NAMALWA (cell line): ENCODE measurements at regions not wholly inside any gene's neighbourhood (a gene's known extent, or its start where the extent isn't known, plus 50 kb on each side); places are given as distances from the start of the nearest gene placed in this dataset.

Experiments used
- DNase-seq: peaks from one replicate; pipeline ENCODE4 v3.0.0-alpha.2; 2015; ENCODE audit warnings: low spot score

GRCh38 chr22:46066691-46067090 lies 83.6 kb upstream of the PPARA start:
- no peak for DNase-seq

DNA sequence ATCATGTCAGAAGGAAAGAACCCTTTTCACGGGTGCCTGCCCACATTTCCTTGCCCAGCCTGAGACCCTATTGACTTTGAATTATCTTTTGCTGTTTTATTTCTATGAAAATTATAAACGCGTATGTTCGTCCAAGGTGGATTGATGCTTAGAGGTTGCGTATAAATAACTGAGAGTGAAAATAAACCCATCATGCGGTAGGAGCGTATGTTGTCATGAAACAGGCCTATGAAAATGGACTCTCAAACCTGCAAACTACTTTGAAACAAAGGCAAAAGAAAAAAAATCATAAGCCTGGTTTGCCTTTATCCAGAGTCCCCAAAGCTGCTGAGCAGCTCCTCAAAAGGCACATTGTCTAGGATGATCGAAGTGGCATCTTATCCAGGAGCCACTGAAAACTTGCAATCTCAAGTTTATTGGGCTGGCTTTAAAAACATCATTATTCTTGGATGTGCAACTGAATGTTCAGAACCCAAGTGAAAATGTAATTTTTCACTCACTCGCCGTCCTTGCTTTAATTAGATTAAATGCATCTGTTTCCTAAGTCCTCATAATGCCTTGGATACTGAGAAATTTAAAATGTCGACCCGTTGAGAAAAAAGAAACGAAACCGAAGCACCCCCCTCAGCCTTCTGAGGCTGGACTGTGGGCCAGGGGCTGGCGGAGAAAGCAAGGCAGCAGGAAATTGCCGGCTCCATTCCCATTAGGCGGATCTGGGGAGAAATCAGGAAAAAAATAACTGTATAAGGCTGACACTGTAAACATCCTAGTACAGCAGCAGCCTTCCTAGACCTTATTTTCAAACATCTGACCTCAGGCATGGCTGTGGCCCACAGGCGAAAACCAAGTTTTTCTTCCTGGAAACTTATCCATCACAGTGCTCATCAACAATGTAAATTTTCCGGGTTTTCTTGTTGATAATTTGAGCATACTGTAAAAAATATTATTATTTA lies 82.9 kb upstream of the PPARA start:
- DNase-seq: no peak

- DNase-seq: no peak
These were observed 82.1 kb upstream of the PPARA start for GRCh38 chr22:46068181-46068592.

DNA sequence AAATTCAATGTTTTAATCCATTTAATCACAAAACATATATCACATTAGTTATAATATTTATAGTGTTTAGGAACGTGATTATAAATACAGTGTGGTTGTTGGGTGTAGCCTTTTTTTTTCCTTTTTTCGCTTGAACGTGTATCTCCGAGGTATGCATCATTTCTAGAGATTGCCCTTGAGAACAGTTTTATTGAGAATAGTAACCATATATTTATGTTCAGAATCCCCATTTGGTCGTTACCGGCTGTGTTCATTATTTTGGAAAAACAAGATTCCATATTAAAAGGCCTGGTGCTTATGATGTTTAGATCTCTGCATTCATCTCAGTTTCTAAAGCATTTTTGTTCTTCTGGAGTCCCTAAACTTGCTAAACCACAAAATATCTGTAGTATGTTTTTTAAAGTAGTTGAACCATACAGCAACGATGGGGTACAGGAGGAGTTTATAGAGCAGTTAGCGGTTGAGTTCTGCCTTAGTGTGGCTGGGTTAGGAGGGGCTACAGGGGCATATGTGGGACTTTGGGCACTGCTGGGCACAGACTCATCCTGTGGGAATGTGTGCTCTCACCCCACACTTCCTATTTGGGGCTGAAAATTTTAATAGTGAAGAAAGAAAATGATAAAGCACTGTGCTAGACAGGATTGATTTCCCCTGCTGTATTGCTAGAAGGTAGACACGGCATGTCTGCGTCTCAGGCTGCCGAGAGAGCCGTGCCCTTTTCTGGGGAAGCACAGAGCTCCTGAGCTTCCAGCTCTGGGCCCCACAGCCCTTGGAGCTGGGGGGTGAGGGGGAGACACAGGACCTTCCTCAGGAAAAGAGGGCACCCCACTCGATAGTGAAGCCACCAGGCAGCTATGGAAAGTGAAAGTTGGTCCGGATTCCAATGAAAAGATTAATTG lies 81.5 kb upstream of the PPARA start:
- no peak for DNase-seq

DNA sequence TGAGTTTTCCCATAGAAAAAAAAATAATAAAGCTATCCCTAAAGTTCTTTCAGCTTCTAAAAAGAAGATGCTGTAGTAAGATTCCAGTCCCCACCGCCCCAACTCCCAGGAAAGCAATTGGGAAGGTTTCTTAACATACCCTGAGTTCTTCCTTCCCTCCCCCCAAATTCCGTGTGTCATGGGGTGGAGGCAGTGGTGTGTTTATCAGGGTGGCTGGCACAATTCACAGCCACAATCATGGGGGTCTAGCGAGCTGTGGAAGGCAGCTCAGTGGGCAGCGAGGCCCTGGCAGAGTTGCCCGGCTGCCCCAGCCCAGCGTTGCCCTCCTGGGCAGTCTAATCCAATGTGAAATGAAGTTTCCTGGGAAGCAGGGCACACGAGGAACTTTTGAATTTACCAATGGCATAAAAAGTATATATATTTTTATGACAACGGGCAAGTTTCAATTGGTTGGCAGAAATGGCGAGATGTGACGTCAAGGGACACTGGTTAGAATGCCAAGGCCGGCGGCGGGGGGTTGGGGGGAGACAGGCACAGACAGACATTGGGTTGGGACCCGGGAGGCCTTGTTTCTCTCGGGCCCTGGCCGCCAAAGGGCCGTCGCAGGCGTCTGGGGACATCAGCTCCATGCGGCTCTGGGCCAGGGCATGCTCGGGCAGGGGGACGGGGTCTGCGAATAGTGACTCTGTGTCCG lies 80.7 kb upstream of the PPARA start:
- DNase-seq: no peak

DNA sequence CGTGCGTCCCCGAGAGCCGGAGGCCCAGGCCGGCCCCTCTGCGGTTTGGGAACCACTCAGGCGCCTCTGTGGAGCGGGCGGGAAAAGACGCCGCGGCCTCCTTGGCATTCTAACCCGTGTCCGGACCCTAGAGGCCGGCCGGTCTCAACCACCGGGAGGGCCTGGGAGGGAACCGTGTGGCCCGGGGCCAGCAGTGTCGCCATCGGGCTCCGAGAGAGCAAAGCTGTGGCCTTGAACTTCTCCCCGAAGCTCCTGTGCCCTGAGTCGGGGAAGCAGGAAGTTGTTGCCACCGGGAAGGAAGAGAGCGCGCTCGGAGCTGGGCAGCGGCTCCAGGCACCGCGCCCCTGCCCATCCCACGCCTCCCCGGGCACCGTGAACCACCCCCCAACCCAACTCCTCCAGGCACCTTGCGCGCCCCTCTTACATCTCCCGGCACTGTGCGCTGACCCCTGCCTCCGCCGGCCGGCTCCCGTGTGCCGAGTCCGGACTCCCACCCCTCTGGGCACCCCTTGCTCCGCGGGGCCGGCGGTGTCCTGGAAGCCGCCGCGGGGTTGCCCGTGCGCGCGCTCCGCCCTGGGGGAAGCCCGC lies 80.0 kb upstream of the PPARA start:
- peak; percentile 8 for DNase-seq

DNA sequence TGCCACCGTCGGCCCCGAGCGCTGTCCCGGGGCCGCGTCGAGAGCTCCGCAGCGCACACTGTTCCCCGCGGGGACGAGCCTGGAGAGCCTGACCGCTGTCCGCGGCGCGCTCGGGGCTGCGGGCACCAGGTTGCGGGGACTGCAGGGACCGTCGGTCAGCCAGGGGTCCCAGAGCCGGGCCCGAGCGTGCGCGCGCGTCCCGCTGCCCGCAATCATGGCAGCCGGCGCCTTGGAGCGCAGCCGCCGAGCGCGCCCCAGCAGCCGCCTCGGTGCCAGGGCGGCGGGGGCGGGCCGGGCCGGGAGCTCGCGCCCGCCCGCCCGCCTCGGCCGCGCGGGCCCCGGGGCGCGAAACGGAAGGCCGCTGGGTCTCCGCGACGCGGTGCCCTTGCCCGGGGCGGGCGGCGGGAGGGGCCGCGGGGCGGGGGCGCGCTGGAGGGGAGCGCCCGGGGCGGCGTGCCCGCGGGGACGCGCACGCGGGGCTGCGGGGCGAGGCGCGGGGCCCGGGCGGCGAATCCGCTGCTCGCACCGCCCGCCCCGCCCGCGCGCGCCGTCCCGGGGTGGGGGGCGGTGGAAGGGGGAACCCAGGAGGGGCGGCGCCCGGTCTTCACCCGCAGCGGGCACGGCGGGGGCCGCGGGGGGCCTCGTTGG lies 79.4 kb upstream of the PPARA start:
- peak; percentile 20 for DNase-seq

DNA sequence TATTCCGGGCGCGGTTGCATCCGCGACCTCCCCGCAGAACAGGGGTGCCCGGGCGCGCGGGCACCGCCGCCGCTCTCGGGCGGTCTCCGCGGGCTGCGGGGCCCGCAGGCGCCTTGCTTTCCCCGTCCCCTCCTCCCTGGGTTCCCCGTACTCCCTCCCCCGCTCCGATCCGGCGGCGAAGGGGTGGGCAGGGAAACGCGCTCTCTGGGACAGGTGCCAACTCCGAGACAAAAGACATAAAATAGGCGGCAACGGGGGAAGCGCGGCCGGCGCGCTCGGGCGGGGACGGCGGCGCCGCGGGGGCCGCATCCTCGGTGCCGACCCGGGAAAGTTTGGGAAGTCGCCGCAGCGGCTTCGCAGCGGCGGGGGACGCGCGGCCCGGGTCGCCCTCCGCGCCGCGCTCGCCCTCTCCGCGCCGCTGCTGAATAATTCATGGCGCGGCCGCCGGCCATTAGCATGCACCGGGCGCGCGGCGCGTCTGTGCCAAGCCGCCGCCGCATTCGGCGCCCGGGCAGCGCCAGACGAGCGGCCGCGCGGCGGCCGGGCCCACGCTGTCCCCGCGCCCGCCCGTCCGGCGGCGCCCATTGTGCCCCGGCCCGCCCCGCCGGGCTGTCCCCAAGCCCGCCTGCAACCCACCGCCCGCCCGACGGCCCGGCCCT lies 78.7 kb upstream of the PPARA start:
- no peak for DNase-seq

DNA sequence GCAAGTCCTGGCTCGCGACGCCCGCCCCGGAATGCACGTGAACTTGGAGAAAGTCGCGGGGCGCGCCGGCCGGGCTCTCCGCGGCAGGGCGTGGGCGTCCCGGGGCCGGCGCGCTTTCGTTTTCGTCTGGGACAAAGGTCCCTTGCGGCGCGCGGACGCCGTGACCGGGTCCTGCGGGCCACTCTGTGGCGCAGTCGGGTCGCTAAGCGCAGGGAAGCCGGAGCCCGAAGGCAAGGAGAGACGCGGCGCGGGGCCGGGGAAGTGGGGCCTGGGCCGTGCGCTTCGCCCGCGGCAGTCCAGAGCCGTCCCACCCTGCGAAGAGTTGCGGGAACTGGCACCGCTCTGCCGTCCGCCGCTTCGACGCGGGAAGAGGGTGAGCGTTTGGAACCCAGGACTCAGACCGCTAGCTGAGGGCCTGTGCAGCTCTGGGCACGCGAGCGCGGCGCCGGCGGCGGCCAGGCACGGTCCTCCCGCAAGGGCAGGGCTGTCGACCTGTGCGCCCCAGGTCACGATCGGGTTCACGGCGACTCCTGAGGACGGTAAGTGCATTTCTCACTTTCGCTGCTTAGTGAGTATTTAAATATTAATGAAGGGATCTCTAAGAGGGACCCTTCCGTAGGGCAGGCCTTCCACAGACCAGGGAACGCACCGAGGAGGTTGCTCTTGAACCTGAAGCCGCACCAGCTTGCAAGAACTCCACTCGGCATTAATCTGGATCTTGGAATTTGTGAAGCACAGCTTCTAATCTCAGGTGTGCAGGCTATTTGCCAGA lies 78.0 kb upstream of the PPARA start:
- DNase-seq: no peak

GRCh38 chr22:46072981-46073682 lies 77.2 kb upstream of the PPARA start:
- no peak for DNase-seq

GRCh38 chr22:46073683-46074504 lies 76.4 kb upstream of the PPARA start:
- no peak for DNase-seq

DNA sequence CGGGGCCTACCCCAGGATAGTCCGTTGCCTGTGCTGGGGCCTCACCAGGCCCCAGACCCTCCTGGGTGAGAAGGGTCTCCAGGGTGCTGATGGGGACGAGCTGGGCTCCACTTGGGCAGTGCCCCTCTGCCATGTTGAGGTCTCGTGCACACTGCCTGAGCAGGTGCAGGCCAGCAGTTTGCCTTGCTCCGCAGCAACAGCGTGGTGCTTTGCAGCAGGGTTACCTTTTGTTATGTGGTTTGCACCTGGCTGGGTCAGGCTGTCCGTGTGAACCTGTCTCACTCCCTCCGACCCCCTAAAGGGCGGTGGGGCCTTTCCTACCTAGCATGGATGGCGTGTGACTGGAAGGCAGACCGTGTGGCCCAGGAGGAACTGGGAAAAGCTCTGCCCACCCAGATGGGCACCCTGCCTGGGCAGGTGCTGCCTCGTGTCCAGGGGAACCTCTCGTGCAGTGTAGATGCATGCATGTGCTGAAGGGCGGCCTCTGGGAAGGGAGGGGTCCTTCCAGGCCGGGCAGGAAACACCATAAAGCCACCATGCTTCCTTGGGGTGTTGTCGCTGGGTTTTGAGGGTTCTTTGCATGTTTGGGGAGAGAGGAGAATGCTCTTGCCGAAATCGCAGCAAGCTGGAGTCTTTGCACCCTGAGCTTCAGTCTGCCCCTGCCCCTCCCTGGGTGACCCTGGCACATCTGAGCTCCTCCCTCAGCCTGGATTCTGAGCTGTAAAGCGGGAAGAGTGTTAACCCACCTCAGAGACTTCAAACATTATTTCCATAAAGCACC lies 75.4 kb upstream of the PPARA start:
- DNase-seq: no peak

DNA sequence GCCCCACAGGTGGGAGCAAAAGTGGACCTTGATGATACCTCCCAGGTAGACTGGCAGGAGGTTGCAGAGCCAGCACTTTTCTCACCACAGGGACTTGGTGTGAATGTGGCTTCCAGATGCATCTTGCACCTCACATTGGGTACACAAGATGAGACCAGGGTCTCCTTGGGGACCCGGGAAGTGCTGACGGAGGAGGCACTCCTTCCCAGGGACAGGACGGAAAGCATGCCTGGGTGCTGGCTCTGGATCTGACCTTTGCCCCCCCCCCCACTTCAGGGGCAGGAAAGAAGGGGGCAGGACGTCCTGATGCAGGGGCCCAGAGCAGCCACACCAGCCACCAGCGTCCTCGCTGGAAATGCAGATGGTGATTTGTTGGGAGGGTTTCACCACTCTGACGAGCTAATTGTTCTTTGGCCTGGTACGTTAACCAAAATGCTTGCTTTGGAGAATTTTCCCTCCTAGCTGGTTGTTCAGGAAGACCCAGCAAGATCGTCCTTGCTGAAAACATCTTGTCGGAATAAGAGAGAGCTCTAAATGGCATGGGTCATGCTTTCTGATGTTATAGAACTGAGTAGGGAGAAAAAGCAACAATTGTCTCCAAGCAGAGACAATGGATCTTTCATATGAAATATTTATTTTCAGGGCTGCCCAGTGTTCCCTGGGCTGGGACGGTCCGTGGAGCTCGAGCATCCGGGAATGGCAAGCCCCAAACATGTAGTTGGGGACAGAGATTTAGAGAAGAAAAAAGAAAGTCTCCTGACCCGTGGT lies 74.4 kb upstream of the PPARA start:
- no peak for DNase-seq

DNA sequence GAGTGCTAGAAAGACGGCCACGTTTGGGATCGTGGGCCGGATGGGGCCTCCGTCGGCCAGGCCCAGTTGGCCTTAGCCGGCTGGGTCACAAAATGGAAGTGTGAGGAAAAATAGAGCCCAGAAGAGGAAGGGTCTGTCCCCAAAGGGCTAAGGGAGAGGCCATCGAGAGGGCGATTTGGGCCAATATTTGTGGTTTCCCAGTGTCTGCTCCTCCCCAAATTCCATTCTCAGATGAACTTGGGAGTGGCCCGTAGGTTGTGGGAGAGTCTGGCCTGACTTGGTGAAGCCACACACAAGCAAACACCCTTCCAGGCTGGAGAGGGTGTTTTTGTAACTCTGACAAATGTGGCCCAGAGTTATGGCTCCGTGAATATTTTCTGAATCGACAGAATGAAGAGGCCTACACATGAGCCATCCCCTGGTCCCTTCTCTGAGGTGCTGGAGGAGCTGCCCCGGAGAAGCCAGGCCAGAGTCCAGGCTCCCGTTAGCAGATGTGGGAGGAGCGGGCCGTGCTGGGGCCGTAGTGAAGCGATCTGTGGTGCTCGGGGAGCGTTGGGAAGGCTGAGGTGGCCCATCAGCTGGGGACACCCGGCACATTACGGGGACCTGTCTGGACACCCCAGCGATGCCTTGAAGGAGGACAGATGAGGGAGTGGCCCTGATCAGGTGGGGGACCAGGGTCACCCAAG lies 73.5 kb upstream of the PPARA start:
- no peak for DNase-seq

DNA sequence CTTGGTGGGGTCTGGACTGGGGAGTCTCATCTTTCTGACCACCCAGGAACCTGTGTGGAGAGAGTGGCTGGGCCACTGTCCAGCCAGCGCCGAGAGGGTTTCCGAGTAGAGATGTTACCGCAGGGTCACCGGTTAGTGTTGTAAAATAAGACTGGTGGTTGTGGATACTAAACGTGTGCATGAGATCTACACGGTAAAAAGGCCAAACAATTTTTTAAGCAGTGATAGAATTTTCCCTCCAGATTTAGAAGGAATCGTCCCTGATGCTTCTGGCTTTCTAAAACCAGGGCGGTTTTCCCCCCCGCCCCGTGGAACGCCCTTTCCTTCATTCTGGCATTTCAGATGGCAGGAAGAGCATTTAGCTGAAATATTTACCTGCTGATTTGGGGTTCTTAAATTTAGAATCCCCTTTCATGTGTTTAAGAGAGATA lies 72.6 kb upstream of the PPARA start:
- no peak for DNase-seq
